Testis (tissue), 2 donors: ENCODE measurements at regions not wholly inside any gene's neighbourhood (a gene's known extent, or its start where the extent isn't known, plus 50 kb on each side); places are given as distances from the start of the nearest gene placed in this dataset.

Experiments used
- CTCF ChIP-seq, 3 experiments: fragments of 450-650 bp in 2 of 3; fragments of 200-600 bp in 1 of 3; sonication (generic) in 1 of 3; IDR thresholded peaks; one replicate each; pipeline ENCODE4 v1.5.1; 2016 to 2019; ENCODE audit warnings: antibody characterized with exemption in 3 of 3, mild to moderate bottlenecking in 2 of 3, moderate library complexity in 1 of 3
- POLR2A ChIP-seq: fragments of 450-650 bp; IDR thresholded peaks from one replicate; pipeline ENCODE4 v1.6.1; 2017; ENCODE audit warnings: antibody characterized with exemption, mild to moderate bottlenecking, moderate library complexity

DNA sequence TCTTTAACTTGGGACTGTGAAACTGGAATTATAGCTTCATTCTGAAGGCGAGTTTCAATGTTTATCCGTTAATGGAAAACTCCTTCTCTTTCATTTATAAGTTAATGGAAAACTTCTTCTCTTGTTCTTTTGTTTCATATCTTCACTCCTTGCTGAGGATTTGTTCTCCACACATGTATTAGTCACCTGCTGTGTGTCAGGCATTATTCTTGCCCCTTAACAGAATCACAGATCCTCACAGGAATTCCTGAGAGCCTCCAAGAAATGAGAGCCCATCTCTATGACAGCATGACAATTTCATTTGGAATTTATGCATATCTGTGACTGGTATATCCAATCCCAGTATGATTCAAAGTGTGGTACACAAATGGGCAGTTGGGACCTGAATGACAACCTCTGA is 545.8 kb downstream of the BCL11A start:
- TF ChIP-seq CTCF (IDR thresholded peaks at IDR 0.05) (no peak), POLR2A (no peak)
